Activated CD4-positive, alpha-beta T cell treated with anti-CD3 and anti-CD28 coated beads for 4 hours (primary cell): ENCODE measurements at regions not wholly inside any gene's neighbourhood (a gene's known extent, or its start where the extent isn't known, plus 50 kb on each side); places are given as distances from the start of the nearest gene placed in this dataset.

ENCODE experiments used
- DNase-seq, 2 donors: peaks; one replicate each; pipeline ENCODE4 v3.0.0-alpha.2; 2020

- DNase-seq: no peak
Measured at GRCh38 chr9:28528049-28528448, 954.8 kb upstream of the C9orf72 start.

- DNase-seq: no peak
Measured at GRCh38 chr9:28538132-28538531, 964.9 kb upstream of the C9orf72 start.

- no peak for DNase-seq
Measured at GRCh38 chr9:28539434-28540070, 966.3 kb upstream of the C9orf72 start.

- no peak for DNase-seq
Measured at GRCh38 chr9:28542928-28543327, 969.6 kb upstream of the C9orf72 start.

GRCh38 chr9:28547527-28547926 is 974.2 kb upstream of the C9orf72 start:
- DNase-seq: no peak

- no peak for DNase-seq
Measured at GRCh38 chr9:28563291-28563934, 990.1 kb upstream of the C9orf72 start.

- no peak for DNase-seq
Measured at GRCh38 chr9:28583832-28584231, 1010.6 kb upstream of the C9orf72 start.

- no peak for DNase-seq
Measured at GRCh38 chr9:28584542-28584941, 1011.3 kb upstream of the C9orf72 start.

GRCh38 chr9:28587052-28587451 is 1013.8 kb upstream of the C9orf72 start:
- DNase-seq: no peak

- DNase-seq: no peak
Measured at GRCh38 chr9:28598408-28598807, 1025.1 kb upstream of the C9orf72 start.

GRCh38 chr9:28600226-28600625 is 1026.9 kb upstream of the C9orf72 start:
- no peak for DNase-seq

- DNase-seq: no peak
Measured at GRCh38 chr9:28607843-28608242, 1034.6 kb upstream of the C9orf72 start.

- DNase-seq: no peak
Measured at GRCh38 chr9:28610339-28610738, 1037.1 kb upstream of the C9orf72 start.

- DNase-seq: no peak
Measured at GRCh38 chr9:28616310-28616709, 1043.0 kb upstream of the C9orf72 start.

GRCh38 chr9:28620011-28620410 is 1046.7 kb upstream of the C9orf72 start:
- no peak for DNase-seq

- DNase-seq: no peak
Measured at GRCh38 chr9:28620661-28621060, 1047.4 kb upstream of the C9orf72 start.

GRCh38 chr9:28624771-28625170 is 1051.5 kb upstream of the C9orf72 start:
- DNase-seq: no peak

GRCh38 chr9:28628031-28628430 is 1054.8 kb upstream of the C9orf72 start:
- DNase-seq: no peak

- no peak for DNase-seq
Measured at GRCh38 chr9:28648723-28649122, 1075.4 kb upstream of the C9orf72 start.

- no peak for DNase-seq
Measured at GRCh38 chr9:28650327-28650726, 1077.0 kb upstream of the C9orf72 start.

GRCh38 chr9:28651050-28651722 is 1077.9 kb upstream of the C9orf72 start:
- DNase-seq: no peak

GRCh38 chr9:28653216-28653615 is 1079.9 kb upstream of the C9orf72 start:
- DNase-seq: no peak

- no peak for DNase-seq
Measured at GRCh38 chr9:28656727-28657126, 1083.4 kb upstream of the C9orf72 start.

- DNase-seq: no peak
Measured at GRCh38 chr9:28661853-28662252, 1088.6 kb upstream of the C9orf72 start.
